ENCODE measurements at regions not wholly inside any gene's neighbourhood (a gene's known extent, or its start where the extent isn't known, plus 50 kb on each side); places are given as distances from the start of the nearest gene placed in this dataset.
"Not testable (repeated sequence)": the region's sequence is repeated elsewhere in the genome, so short reads cannot be mapped to it uniquely, and the experiment has no call there.

- DNase-seq, result no peak
Observed at GRCh38 chr19:29048873-29049272, 164.1 kb downstream of the UQCRFS1 start.

- DNase-seq, result no peak
Observed at GRCh38 chr19:29045679-29046254, 167.2 kb downstream of the UQCRFS1 start.

GRCh38 chr19:29044037-29044436 is 168.9 kb downstream of the UQCRFS1 start:
- DNase-seq, result no peak

GRCh38 chr19:29042450-29042849 is 170.5 kb downstream of the UQCRFS1 start:
- DNase-seq, result no peak

- no peak for DNase-seq
Observed at GRCh38 chr19:29040951-29041350, 172.0 kb downstream of the UQCRFS1 start.

GRCh38 chr19:29040292-29040691 is 172.7 kb downstream of the UQCRFS1 start:
- DNase-seq, result no peak

- DNase-seq, result not testable (repeated sequence)
Observed at GRCh38 chr19:29039036-29039435, 173.9 kb downstream of the UQCRFS1 start.

- no peak for DNase-seq
Observed at GRCh38 chr19:29031216-29031615, 181.7 kb downstream of the UQCRFS1 start.

- no peak for DNase-seq
Observed at GRCh38 chr19:29029268-29029958, 183.5 kb downstream of the UQCRFS1 start.

- DNase-seq, result no peak
Observed at GRCh38 chr19:29022599-29022998, 190.4 kb downstream of the UQCRFS1 start.

- DNase-seq, result no peak
Observed at GRCh38 chr19:29022165-29022564, 190.8 kb downstream of the UQCRFS1 start.

- no peak for DNase-seq
Observed at GRCh38 chr19:29021232-29021916, 191.6 kb downstream of the UQCRFS1 start.

- no peak for DNase-seq
Observed at GRCh38 chr19:29019403-29019802, 193.5 kb downstream of the UQCRFS1 start.

- DNase-seq, result no peak
Observed at GRCh38 chr19:29018542-29018941, 194.4 kb downstream of the UQCRFS1 start.

- DNase-seq, result no peak
Observed at GRCh38 chr19:29017788-29018187, 195.2 kb downstream of the UQCRFS1 start.

GRCh38 chr19:29016926-29017760 is 195.8 kb downstream of the UQCRFS1 start:
- DNase-seq, result no peak

- no peak for DNase-seq
Observed at GRCh38 chr19:29016353-29016752, 196.6 kb downstream of the UQCRFS1 start.

GRCh38 chr19:29015569-29015968 is 197.4 kb downstream of the UQCRFS1 start:
- DNase-seq, result no peak

- DNase-seq, result no peak
Observed at GRCh38 chr19:29014857-29015436, 198.0 kb downstream of the UQCRFS1 start.

GRCh38 chr19:29013988-29014387 is 199.0 kb downstream of the UQCRFS1 start:
- DNase-seq, result no peak

GRCh38 chr19:29013325-29013724 is 199.6 kb downstream of the UQCRFS1 start:
- no peak for DNase-seq

GRCh38 chr19:29012457-29012856 is 200.5 kb downstream of the UQCRFS1 start:
- DNase-seq, result no peak

GRCh38 chr19:29010276-29010675 is 202.7 kb downstream of the UQCRFS1 start:
- DNase-seq, result no peak
